Motor neuron (in vitro differentiated cells): ENCODE measurements at regions not wholly inside any gene's neighbourhood (a gene's known extent, or its start where the extent isn't known, plus 50 kb on each side); places are given as distances from the start of the nearest gene placed in this dataset.
"Not testable (repeated sequence)": the region's sequence is repeated elsewhere in the genome, so short reads cannot be mapped to it uniquely, and the experiment has no call there.

ENCODE experiments used
- ATAC-seq, 8 experiments: fragments of 200-7000 bp; cut with Tn5 transposase; replicated peaks in 6 of 8; 2 replicates each; pipeline ENCODE4 v1.8.0; 2021; ENCODE audit warnings: mild to moderate bottlenecking in 8 of 8, moderate library complexity in 8 of 8
- H3K27ac ChIP-seq, 2 donors: fragments of 250-450 bp; sonication (Bioruptor Pico); 2 replicates each; pipeline ENCODE4 v1.9.0; 2021; ENCODE audit warnings: antibody characterized with exemption in 2 of 2, mild to moderate bottlenecking in 2 of 2, moderate library complexity in 1 of 2
- H3K4me1 ChIP-seq, 2 donors: fragments of 250-450 bp; sonication (Bioruptor Pico); replicated peaks in 1 of 2; 2 replicates each; pipeline ENCODE4 v1.6.1; 2021; ENCODE audit warnings: antibody characterized with exemption in 2 of 2, mild to moderate bottlenecking in 2 of 2, moderate library complexity in 1 of 2
- H3K4me3 ChIP-seq, 5 donors: fragments of 250-450 bp; sonication (Bioruptor Pico); 2 replicates each; pipeline ENCODE4 v1.9.0; 2021; ENCODE audit warnings: antibody characterized with exemption in 5 of 5, mild to moderate bottlenecking in 5 of 5, moderate library complexity in 4 of 5
- WGBS, 10 experiments: fragments of 450-650 bp; shearing (Covaris generic); methylation state at CpG; one replicate each; pipeline ENCODE4 v1.0.0; 2022; 5-methylcytosine and 5-hydroxymethylcytosine counted together
- in situ Hi-C, 9 experiments: fragments of 400-800 bp; cut with MboI; loops; one replicate each; pipeline ENCODE4 v1.15.0; 2021; ENCODE audit warnings: low sequenced_read_pairs in 9 of 9, low pct_unique_long_range_greater_than_20kb in 2 of 9; ENCODE audit not compliant: unreplicated experiment in 9 of 9

GRCh38 chr4:22607382-22607781, 85.4 kb upstream of the GBA3 start:
- H3K4me3 ChIP-seq = no peak overlapping the region
- in situ Hi-C loops = loop anchor here in 2 of 9 experiments (25.0 kb wide), 1 partner anchor 195 kb away; no protein-coding TSS in a partner anchor
- ATAC-seq = peak in 5 of 8 experiments; percentile 24 to 98 (median 89)
- H3K4me1 ChIP-seq = no peaks in the 10 kb centered on the region
- no peak overlapping the region for H3K27ac ChIP-seq
- WGBS, 10 experiments = 33 to 80% (median 39%) methylated on average over 1 to 2 of the region's 3 CpGs; no CpG with 5 or more reads in 6 of the 10 experiments

- not testable (repeated sequence) for H3K27ac ChIP-seq, ATAC-seq, H3K4me3 ChIP-seq, H3K4me1 ChIP-seq
- 38 to 100% (median 81%) methylated on average over 1 to 3 of the region's 3 CpGs; no CpG with 5 or more reads in 1 of the 10 experiments for WGBS, 10 experiments
- in situ Hi-C loops = loop anchor here in 2 of 9 experiments (25.0 kb wide), 1 partner anchor 198 kb away; no protein-coding TSS in a partner anchor
Observed at GRCh38 chr4:22609951-22610525, 82.7 kb upstream of the GBA3 start.

GRCh38 chr4:22614114-22614513, 78.6 kb upstream of the GBA3 start:
- WGBS, 10 experiments = 0 to 80% (median 68%) methylated on average over 1 to 2 of the region's 2 CpGs; no CpG with 5 or more reads in 4 of the 10 experiments
- no peak for ATAC-seq
- no peak overlapping the region for H3K27ac ChIP-seq
- H3K4me3 ChIP-seq = no peak overlapping the region
- in situ Hi-C loops = loop anchor here in 2 of 9 experiments (25.0 kb wide), 1 partner anchor 202 kb away; no protein-coding TSS in a partner anchor
- H3K4me1 ChIP-seq = no peaks in the 10 kb centered on the region

GRCh38 chr4:22616516-22616915, 76.2 kb upstream of the GBA3 start:
- in situ Hi-C loops = loop anchor here in 2 of 9 experiments (25.0 kb wide), 1 partner anchor 204 kb away; no protein-coding TSS in a partner anchor
- ATAC-seq = peak in 1 of 8 experiments; percentile 23

GRCh38 chr4:22620144-22620543, 72.6 kb upstream of the GBA3 start:
- 20 to 88% (median 57%) methylated on average over 1 to 2 of the region's 4 CpGs; no CpG with 5 or more reads in 5 of the 10 experiments for WGBS, 10 experiments
- not testable (repeated sequence) for H3K27ac ChIP-seq, H3K4me3 ChIP-seq, H3K4me1 ChIP-seq
- ATAC-seq = peak in 2 of 8 experiments; percentile 23 to 70
- in situ Hi-C loops = loop anchor here in 2 of 9 experiments (25.0 kb wide), 1 partner anchor 208 kb away; no protein-coding TSS in a partner anchor

More at GRCh38 chr4:22616516-22616915, 76.2 kb upstream of the GBA3 start:
- Histone ChIP-seq H3K4me1 (no peaks in the 10 kb centered on the region), H3K4me3 (no peak overlapping the region), H3K27ac (no peak overlapping the region)
- WGBS, 10 experiments = 0 to 65% (median 51%) methylated on average over 1 to 3 of the region's 3 CpGs; no CpG with 5 or more reads in 4 of the 10 experiments

- not testable (repeated sequence) for ATAC-seq, H3K4me3 ChIP-seq, H3K4me1 ChIP-seq, H3K27ac ChIP-seq
- in situ Hi-C loops = loop anchor here in 2 of 9 experiments (25.0 kb wide), 1 partner anchor 210 kb away; no protein-coding TSS in a partner anchor
- 40 to 100% (median 98%) methylated on average over 1 to 5 of the region's 5 CpGs; no CpG with 5 or more reads in 5 of the 10 experiments for WGBS, 10 experiments
Observed at GRCh38 chr4:22621970-22622369, 70.8 kb upstream of the GBA3 start.

GRCh38 chr4:22624002-22624401, 68.7 kb upstream of the GBA3 start:
- 42 to 100% methylated on average over 1 to 3 of the region's 5 CpGs; no CpG with 5 or more reads in 8 of the 10 experiments for WGBS, 10 experiments
- in situ Hi-C loops = loop anchor here in 2 of 9 experiments (25.0 kb wide), 1 partner anchor 212 kb away; no protein-coding TSS in a partner anchor
- H3K4me3 ChIP-seq, H3K4me1 ChIP-seq, ATAC-seq, H3K27ac ChIP-seq: not testable (repeated sequence)

- Histone ChIP-seq H3K27ac (no peak overlapping the region), H3K4me3 (no peak overlapping the region), H3K4me1 (no peaks in the 10 kb centered on the region)
- 0 to 56% (median 30%) methylated on average over 1 to 3 of the region's 3 CpGs; no CpG with 5 or more reads in 4 of the 10 experiments for WGBS, 10 experiments
- peak; percentile 37 to 85 (median 68) for ATAC-seq
- in situ Hi-C loops = no loop called here
Observed at GRCh38 chr4:22625311-22625710, 67.4 kb upstream of the GBA3 start.

GRCh38 chr4:22627851-22628250, 64.9 kb upstream of the GBA3 start:
- H3K4me3 ChIP-seq, H3K4me1 ChIP-seq, in situ Hi-C loops, H3K27ac ChIP-seq, ATAC-seq: not testable (repeated sequence)

- in situ Hi-C loops, H3K4me1 ChIP-seq, H3K27ac ChIP-seq, H3K4me3 ChIP-seq: not testable (repeated sequence)
- peak in 2 of 8 experiments; percentile 21 to 60 for ATAC-seq
- WGBS, 10 experiments = 27 to 86% (median 74%) methylated on average over 2 to 10 of the region's 11 CpGs
Observed at GRCh38 chr4:22630161-22630975, 62.4 kb upstream of the GBA3 start.

- H3K4me3 ChIP-seq, H3K27ac ChIP-seq, ATAC-seq, H3K4me1 ChIP-seq, in situ Hi-C loops: not testable (repeated sequence)
- WGBS, 10 experiments = 80 to 100% (median 95%) methylated on average over 1 to 5 of the region's 5 CpGs; no CpG with 5 or more reads in 2 of the 10 experiments
Observed at GRCh38 chr4:22631167-22631566, 61.6 kb upstream of the GBA3 start.

- in situ Hi-C loops = no loop called here
- 49 to 100% (median 96%) methylated on average over 3 to 9 of the region's 69 CpGs; no CpG with 5 or more reads in 5 of the 10 experiments for WGBS, 10 experiments
- H3K27ac ChIP-seq = no peak overlapping the region
- H3K4me3 ChIP-seq = no peak overlapping the region
- ATAC-seq = no peak
- H3K4me1 ChIP-seq = peaks cover 0 to 3% of the 10 kb centered on the region in 2 donors
Observed at GRCh38 chr4:22634541-22635181, 58.1 kb upstream of the GBA3 start.
